OCI-LY1 (cell line): ENCODE measurements at regions not wholly inside any gene's neighbourhood (a gene's known extent, or its start where the extent isn't known, plus 50 kb on each side); places are given as distances from the start of the nearest gene placed in this dataset.

Experiments
- H2AFZ ChIP-seq: fragments of 200-600 bp; sonication (generic), shearing (Covaris generic); 2 replicates; pipeline ENCODE4 v1.6.0; 2014; ENCODE audit warnings: antibody characterized with exemption, mild to moderate bottlenecking, low read length
- H3F3A ChIP-seq: fragments of 200-600 bp; sonication (generic), shearing (Covaris generic); 2 replicates; pipeline ENCODE4 v1.6.0; 2014; ENCODE audit warnings: mild to moderate bottlenecking, antibody characterized with exemption, low read length, moderate library complexity; ENCODE audit not compliant: insufficient read depth
- H3K27ac ChIP-seq: fragments of 200-600 bp; sonication (generic); 2 replicates; pipeline ENCODE4 v1.5.1; 2014; ENCODE audit warnings: low read length, mixed run types, mild to moderate bottlenecking, low read depth; ENCODE audit not compliant: poor library complexity, severe bottlenecking
- H3K27me3 ChIP-seq: fragments of 200-600 bp; sonication (generic); 2 replicates; pipeline ENCODE4 v1.6.0; 2014; ENCODE audit warnings: antibody characterized with exemption, mild to moderate bottlenecking, low read length, moderate library complexity; ENCODE audit not compliant: insufficient read depth
- H3K36me3 ChIP-seq: fragments of 200-600 bp; sonication (generic); 2 replicates; pipeline ENCODE4 v1.6.1; 2014; ENCODE audit warnings: mild to moderate bottlenecking, antibody characterized with exemption, low read length, moderate library complexity, mixed read lengths; ENCODE audit not compliant: insufficient read depth
- H3K4me1 ChIP-seq: fragments of 200-600 bp; sonication (generic); 2 replicates; pipeline ENCODE4 v1.5.1; 2014; ENCODE audit warnings: mild to moderate bottlenecking, low read length, moderate library complexity; ENCODE audit not compliant: insufficient read depth, severe bottlenecking
- H3K4me2 ChIP-seq: fragments of 200-600 bp; sonication (generic), shearing (Covaris generic); 2 replicates; pipeline ENCODE4 v1.6.1; 2014; ENCODE audit warnings: low read length
- H3K4me3 ChIP-seq: fragments of 200-600 bp; sonication (generic); 2 replicates; pipeline ENCODE4 v1.5.1; 2014; ENCODE audit warnings: low read length, low read depth, mild to moderate bottlenecking, mixed read lengths; ENCODE audit not compliant: poor library complexity, severe bottlenecking
- H3K79me2 ChIP-seq: fragments of 200-600 bp; shearing (Covaris generic); 2 replicates; pipeline ENCODE4 v1.6.1; 2016; ENCODE audit warnings: mixed run types, low read length, mixed read lengths; ENCODE audit not compliant: insufficient read depth
- H3K9ac ChIP-seq: fragments of 200-600 bp; sonication (generic), shearing (Covaris generic); 2 replicates; pipeline ENCODE4 v1.6.1; 2014; ENCODE audit warnings: mild to moderate bottlenecking, low read length, mixed read lengths
- H3K9me2 ChIP-seq: fragments of 200-600 bp; sonication (generic), shearing (Covaris generic); 2 replicates; pipeline ENCODE4 v1.6.1; 2014; ENCODE audit warnings: low read depth, mild to moderate bottlenecking, low read length, mixed read lengths
- H3K9me3 ChIP-seq: fragments of 200-600 bp; shearing (Covaris generic); 2 replicates; pipeline ENCODE4 v1.6.1; 2014; ENCODE audit warnings: low read length, mixed read lengths
- H4K20me1 ChIP-seq: fragments of 200-600 bp; sonication (generic), shearing (Covaris generic); 2 replicates; pipeline ENCODE4 v1.6.0; 2016; ENCODE audit warnings: mild to moderate bottlenecking, low read length; ENCODE audit not compliant: insufficient read depth
- EZH2 ChIP-seq: fragments of 200-600 bp; sonication (generic), shearing (Covaris generic); IDR thresholded peaks from 2 replicates; pipeline ENCODE4 v1.8.0; 2017; ENCODE audit warnings: borderline replicate concordance, mixed run types, mild to moderate bottlenecking, antibody characterized with exemption, low read length, moderate library complexity, mixed read lengths
- TF ChIP-seq, protein P1 (sequence below): fragments of 200-600 bp; sonication (generic), shearing (Covaris generic); IDR thresholded peaks from 2 replicates; pipeline ENCODE4 v1.5.1; 2017; ENCODE audit warnings: mild to moderate bottlenecking, antibody characterized with exemption, low read length, moderate library complexity, mixed read lengths

DNA sequence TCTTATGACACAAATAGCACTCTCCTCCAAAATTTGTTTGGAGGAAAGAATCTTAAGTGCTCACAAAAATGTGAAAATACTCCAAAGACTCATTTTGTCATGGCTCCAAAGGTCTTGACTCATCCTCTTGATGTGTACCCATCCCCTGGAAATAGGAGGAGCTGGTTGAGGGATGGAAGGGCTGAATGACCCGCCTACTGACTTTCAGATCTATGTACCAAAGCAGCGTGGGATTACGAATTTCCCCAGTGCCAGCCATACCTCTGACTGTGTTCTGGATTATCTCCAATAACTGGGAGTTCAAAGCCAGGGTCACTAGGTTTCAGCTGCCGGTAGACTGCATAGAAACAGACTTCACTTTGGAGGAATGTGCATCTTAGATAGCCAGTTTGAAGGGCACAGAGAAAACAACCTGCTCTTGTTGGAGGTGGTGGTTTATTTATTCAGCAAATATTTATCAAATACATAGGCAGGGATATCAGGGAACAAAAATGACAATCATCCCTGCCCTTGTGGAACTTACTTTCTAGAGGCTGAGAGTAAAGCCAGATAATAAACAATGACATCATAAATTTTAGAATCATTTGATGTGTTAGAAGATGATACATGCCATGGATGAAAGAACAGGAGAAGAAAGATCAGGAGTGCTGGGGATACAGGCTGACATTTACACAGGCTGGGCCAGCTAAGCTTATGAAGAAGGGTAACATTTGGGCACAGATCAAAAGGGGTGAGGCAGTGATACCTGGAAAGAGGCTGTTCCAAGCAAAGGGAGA is 246.6 kb downstream of the TBXT start:
- Histone ChIP-seq H3K9ac (no peak overlapping the region), H3K9me3 (no peaks in the 10 kb centered on the region), H3K9me2 (no peaks in the 10 kb centered on the region), H3K27ac (no peak overlapping the region), H3K27me3 (no peaks in the 10 kb centered on the region), H2AFZ (no peak overlapping the region), H3K36me3 (no peaks in the 10 kb centered on the region), H3K4me1 (no peaks in the 10 kb centered on the region), H3K4me2 (no peak overlapping the region), H4K20me1 (no peaks in the 10 kb centered on the region), H3F3A (no peaks in the 10 kb centered on the region), H3K79me2 (no peaks in the 10 kb centered on the region), H3K4me3 (no peak overlapping the region)
- TF ChIP-seq, protein P1, sequence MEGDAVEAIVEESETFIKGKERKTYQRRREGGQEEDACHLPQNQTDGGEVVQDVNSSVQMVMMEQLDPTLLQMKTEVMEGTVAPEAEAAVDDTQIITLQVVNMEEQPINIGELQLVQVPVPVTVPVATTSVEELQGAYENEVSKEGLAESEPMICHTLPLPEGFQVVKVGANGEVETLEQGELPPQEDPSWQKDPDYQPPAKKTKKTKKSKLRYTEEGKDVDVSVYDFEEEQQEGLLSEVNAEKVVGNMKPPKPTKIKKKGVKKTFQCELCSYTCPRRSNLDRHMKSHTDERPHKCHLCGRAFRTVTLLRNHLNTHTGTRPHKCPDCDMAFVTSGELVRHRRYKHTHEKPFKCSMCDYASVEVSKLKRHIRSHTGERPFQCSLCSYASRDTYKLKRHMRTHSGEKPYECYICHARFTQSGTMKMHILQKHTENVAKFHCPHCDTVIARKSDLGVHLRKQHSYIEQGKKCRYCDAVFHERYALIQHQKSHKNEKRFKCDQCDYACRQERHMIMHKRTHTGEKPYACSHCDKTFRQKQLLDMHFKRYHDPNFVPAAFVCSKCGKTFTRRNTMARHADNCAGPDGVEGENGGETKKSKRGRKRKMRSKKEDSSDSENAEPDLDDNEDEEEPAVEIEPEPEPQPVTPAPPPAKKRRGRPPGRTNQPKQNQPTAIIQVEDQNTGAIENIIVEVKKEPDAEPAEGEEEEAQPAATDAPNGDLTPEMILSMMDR = no peak
- TF ChIP-seq EZH2 = no peak

DNA sequence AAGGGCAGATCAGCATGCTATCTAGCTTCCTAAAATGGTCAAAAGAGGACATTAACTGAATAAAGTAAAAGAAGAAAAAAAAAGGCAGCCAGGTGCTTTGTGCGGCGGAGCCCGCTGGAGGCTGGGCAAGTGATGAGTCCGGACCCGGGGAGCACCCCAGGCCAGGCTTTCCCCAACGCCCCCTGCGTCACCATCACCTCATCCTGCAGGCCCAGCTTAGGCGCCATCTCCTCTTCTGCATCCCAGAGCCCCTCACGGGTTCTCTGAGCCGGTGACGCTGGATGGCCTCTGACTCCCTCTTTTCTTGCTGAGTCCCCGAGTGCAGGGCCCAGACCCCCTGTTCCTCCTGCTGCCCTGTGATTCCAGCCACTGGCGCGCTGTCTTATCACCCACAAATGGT is 250.1 kb downstream of the TBXT start:
- no peak overlapping the region for H3K27ac ChIP-seq

GRCh38 chr6:165915022-165915770 is 252.2 kb upstream of the PDE10A start:
- no peaks in the 10 kb centered on the region for H3K79me2 ChIP-seq
- H3K9me2 ChIP-seq = no peaks in the 10 kb centered on the region
- no peak overlapping the region for H2AFZ ChIP-seq
- H3K4me1 ChIP-seq = no peaks in the 10 kb centered on the region
- H3K36me3 ChIP-seq = no peaks in the 10 kb centered on the region
- H4K20me1 ChIP-seq = no peaks in the 10 kb centered on the region
- no peaks in the 10 kb centered on the region for H3K9me3 ChIP-seq
- H3K4me3 ChIP-seq = no peak overlapping the region
- TF ChIP-seq, protein P1 = no peak
- TF ChIP-seq EZH2 = no peak
- H3F3A ChIP-seq = no peaks in the 10 kb centered on the region
- H3K27me3 ChIP-seq = no peaks in the 10 kb centered on the region
- no peak overlapping the region for H3K27ac ChIP-seq
- H3K9ac ChIP-seq = no peak overlapping the region
- H3K4me2 ChIP-seq = no peak overlapping the region

More for the DNA sequence above, 250.1 kb downstream of the TBXT start:
- Histone ChIP-seq H3F3A (no peaks in the 10 kb centered on the region), H2AFZ (no peak overlapping the region), H3K4me1 (no peaks in the 10 kb centered on the region), H3K79me2 (no peaks in the 10 kb centered on the region), H3K4me2 (no peak overlapping the region), H3K27me3 (no peaks in the 10 kb centered on the region), H3K9me3 (no peaks in the 10 kb centered on the region), H3K9me2 (no peaks in the 10 kb centered on the region), H3K36me3 (no peaks in the 10 kb centered on the region), H4K20me1 (no peaks in the 10 kb centered on the region), H3K9ac (no peak overlapping the region), H3K4me3 (no peak overlapping the region)
- TF ChIP-seq EZH2 = no peak
- TF ChIP-seq, protein P1 = no peak
